Bronchial epithelial cell (primary cell): ENCODE measurements at regions not wholly inside any gene's neighbourhood (a gene's known extent, or its start where the extent isn't known, plus 50 kb on each side); places are given as distances from the start of the nearest gene placed in this dataset.

Source experiments
- DNase-seq: peaks from one replicate; pipeline ENCODE4 v3.0.0-alpha.2; 2010; ENCODE audit warnings: low read depth
- FAIRE-seq: peaks from 2 replicates; lab custom pipeline; 2011; peaks lifted over from hg19 to GRCh38; lab: Jason Lieb, UNC
- H3K27me3 ChIP-seq: 2 replicates; pipeline ENCODE4 v1.5.1; 2011; ENCODE audit warnings: low read length; ENCODE audit not compliant: control insufficient read depth, insufficient read depth
- H3K36me3 ChIP-seq: 2 replicates; pipeline ENCODE4 v1.5.1; 2011; ENCODE audit warnings: low read length; ENCODE audit not compliant: control insufficient read depth, insufficient read depth
- H3K4me3 ChIP-seq: 2 replicates; pipeline ENCODE4 v1.5.1; 2011; ENCODE audit warnings: mild to moderate bottlenecking, low read depth, low read length, control low read depth
- TF ChIP-seq, protein P1 (sequence below): IDR thresholded peaks from 2 replicates; pipeline ENCODE4 v1.5.1; 2011; ENCODE audit warnings: mild to moderate bottlenecking, moderate library complexity, low read length, control low read depth, inconsistent platforms; ENCODE audit not compliant: insufficient read depth, severe bottlenecking

DNA sequence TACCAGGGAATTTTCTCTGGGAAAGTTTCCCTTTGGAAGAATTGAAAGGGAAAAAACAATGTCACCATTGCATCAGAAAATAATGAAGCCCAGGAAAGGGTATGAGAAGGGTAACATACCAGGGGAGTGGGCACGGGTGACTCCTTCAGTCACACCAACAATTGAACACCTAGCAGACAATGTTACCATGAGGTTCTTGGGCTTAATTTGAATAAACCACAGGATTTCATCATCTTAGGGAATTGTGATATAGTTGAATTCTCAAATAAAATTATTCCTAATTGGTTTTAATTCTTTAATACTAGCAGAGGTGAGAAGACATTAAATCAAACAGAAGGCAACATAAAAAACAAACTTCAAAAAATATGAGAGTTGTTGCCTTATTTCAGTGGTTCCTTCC is 73.7 kb upstream of the RREB1 start:
- no peak for DNase-seq
- no peak overlapping the region for H3K4me3 ChIP-seq
- H3K36me3 ChIP-seq, result no peaks in the 10 kb centered on the region
- no peak for FAIRE-seq
- TF ChIP-seq, protein P1, sequence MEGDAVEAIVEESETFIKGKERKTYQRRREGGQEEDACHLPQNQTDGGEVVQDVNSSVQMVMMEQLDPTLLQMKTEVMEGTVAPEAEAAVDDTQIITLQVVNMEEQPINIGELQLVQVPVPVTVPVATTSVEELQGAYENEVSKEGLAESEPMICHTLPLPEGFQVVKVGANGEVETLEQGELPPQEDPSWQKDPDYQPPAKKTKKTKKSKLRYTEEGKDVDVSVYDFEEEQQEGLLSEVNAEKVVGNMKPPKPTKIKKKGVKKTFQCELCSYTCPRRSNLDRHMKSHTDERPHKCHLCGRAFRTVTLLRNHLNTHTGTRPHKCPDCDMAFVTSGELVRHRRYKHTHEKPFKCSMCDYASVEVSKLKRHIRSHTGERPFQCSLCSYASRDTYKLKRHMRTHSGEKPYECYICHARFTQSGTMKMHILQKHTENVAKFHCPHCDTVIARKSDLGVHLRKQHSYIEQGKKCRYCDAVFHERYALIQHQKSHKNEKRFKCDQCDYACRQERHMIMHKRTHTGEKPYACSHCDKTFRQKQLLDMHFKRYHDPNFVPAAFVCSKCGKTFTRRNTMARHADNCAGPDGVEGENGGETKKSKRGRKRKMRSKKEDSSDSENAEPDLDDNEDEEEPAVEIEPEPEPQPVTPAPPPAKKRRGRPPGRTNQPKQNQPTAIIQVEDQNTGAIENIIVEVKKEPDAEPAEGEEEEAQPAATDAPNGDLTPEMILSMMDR, result no peak
- no peaks in the 10 kb centered on the region for H3K27me3 ChIP-seq

- Histone ChIP-seq H3K27me3 (no peaks in the 10 kb centered on the region), H3K36me3 (no peaks in the 10 kb centered on the region), H3K4me3 (no peak overlapping the region)
- DNase-seq (no peak), FAIRE-seq (no peak)
- TF ChIP-seq, protein P1, result no peak
Observed at GRCh38 chr6:7035837-7036249, 71.9 kb upstream of the RREB1 start.

- no peak for FAIRE-seq
- H3K36me3 ChIP-seq, result no peaks in the 10 kb centered on the region
- TF ChIP-seq, protein P1, result no peak
Observed at GRCh38 chr6:7041511-7042026, 66.2 kb upstream of the RREB1 start.

DNA sequence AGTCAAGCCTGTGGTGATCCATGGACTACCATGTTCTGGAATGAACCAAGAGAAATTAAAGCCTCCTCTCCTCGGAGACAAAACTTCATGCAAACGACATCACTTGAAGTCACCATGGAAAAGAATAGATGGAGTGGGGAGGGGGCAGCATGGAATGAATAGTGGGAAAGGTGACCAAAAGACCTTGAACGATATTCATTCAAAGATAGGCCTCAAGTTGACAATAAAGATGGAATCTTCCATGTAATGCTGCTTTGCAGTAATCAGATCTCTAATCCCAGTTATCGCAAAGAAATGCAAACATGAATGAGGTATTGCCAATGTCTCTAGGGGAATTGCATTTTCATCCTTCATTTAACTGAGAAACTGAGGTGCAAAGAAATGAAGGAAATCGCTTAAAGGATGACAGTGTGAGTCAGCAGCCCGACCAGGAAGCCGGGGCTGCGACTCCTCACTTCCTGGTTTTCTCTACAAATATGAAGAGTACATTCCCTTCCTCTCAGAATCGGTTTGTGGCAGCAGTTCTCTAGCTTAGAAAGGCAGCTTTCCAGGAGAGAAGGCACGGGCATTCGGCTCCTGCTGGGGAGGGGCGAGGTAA is 65.6 kb upstream of the RREB1 start:
- TF ChIP-seq, protein P1, result no peak
- H3K27me3 ChIP-seq, result no peaks in the 10 kb centered on the region
- no peak for FAIRE-seq

More at GRCh38 chr6:7041511-7042026, 66.2 kb upstream of the RREB1 start:
- Histone ChIP-seq H3K27me3 (no peaks in the 10 kb centered on the region), H3K4me3 (no peak overlapping the region)
- no peak for DNase-seq

GRCh38 chr6:7042654-7043545 is 64.9 kb upstream of the RREB1 start:
- no peaks in the 10 kb centered on the region for H3K36me3 ChIP-seq
- no peaks in the 10 kb centered on the region for H3K27me3 ChIP-seq
- DNase-seq (no peak), FAIRE-seq (no peak)
- H3K4me3 ChIP-seq, result no peak overlapping the region
- TF ChIP-seq, protein P1, result no peak

More for the DNA sequence above, 65.6 kb upstream of the RREB1 start:
- Histone ChIP-seq H3K4me3 (no peak overlapping the region), H3K36me3 (no peaks in the 10 kb centered on the region)
- peak; percentile 38 for DNase-seq
